Astrocyte of the hippocampus (primary cell): ENCODE measurements at regions not wholly inside any gene's neighbourhood (a gene's known extent, or its start where the extent isn't known, plus 50 kb on each side); places are given as distances from the start of the nearest gene placed in this dataset.
"Not testable (repeated sequence)": the region's sequence is repeated elsewhere in the genome, so short reads cannot be mapped to it uniquely, and the experiment has no call there.

Experiments
- DNase-seq: peaks from one replicate; pipeline ENCODE4 v3.0.0; 2011; ENCODE audit warnings: low read depth, low spot score

- not testable (repeated sequence) for DNase-seq
These were observed 63.1 kb downstream of the TRIM43 start for GRCh38 chr2:95654897-95655296.

GRCh38 chr2:95656553-95656952, 64.8 kb downstream of the TRIM43 start:
- DNase-seq = not testable (repeated sequence)

DNA sequence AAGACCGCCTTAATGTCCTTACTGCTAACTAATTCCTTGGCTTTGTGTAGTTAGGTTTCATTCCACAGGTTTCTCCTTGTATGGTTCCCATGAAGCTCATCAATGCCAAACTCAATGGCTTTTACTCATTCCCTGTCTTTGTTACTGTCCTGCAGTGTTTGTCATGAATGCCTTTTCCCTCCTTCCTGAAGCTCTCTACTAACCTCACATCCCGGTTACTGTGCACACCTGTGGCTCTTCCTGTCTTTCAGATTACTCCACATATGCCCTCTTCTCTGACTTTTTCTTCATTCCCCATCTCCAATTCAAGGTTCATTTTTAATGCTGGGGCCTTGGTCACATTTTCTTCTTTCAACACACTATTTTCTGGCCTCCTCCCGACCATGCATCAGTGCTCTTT, 66.1 kb downstream of the TRIM43 start:
- not testable (repeated sequence) for DNase-seq

DNA sequence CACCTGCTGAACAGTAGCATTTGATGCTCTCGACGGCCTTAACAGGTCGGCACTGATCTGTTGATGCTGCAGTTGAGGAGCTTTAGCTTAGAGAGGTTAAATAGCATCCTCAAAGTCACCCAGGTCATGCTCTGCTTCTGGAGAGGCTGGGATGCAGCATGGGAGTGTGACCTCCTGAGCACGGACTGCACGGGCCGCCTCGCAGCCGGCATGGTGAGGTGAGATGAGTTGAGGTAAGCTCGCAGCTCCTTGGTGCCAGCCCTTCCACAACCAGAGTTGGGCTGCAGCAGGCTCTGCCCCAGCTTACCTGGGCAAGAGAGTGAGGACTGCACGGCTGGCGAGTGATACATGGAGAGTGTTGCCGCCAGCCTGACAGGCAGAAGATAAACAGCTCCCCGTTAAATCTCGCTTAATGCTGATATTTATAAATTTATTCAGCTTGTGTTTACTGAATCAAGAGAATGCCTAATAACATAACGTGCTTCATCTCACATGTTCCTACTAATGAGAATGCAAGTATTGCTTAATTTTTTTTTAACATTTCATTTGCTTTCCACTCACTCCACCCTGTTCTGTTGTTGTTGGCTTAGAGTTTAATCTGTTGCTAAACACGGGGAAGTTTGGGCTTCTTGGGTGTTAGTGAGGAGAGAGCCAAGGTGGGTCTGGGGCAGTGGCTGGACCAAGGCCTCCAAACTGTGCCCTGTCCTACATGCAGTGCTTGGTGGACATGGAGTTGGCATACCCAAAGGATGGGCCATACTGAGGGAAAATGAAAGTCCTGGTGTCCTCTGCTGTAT, 69.2 kb downstream of the TRIM43 start:
- DNase-seq = not testable (repeated sequence)

DNA sequence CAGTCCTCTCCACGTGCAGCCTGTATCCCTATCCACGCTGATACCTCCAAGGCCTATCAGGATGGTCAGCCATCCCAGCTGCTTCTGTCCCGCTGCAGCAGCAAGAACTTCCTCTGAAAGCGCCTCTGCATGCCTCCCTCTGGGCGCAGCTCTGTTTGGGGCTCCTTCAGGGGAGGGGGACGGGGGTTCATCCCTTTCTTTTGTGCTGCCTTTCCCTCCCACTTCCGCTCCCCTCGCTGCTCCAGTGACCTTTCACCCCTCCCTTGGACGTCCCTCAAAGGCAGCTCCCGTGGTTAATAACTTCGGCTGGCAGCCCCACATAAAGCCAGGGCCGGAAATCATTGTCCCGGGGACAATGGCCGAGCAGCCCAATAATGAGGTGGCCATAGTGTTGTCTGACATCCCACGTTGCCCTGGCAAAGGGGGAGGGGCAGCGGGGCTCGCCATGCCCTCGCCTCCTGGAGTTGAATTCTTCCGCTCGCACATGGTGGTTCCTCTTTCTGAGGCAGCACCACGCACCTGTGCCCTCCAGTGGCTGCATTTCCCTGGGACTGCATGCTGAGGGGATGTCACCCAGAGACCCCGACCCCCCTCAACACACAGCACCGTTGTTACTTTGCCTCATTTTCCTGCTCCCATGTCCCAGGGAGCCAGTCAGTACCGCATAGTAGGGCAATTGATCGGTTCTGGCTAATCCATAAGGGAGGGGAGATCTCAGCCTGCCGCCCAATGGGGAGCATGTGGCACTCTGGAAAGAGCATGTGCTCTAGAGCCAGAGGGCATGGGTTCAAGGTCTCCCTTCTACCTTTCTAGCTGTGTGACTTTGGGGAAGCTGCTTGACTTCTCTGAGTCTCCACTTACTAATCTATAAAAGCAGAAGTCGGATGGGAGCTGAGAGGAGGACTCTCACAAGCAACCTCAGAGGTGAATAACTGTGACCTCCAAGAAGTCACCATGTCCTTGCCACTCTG, 72.0 kb downstream of the TRIM43 start:
- not testable (repeated sequence) for DNase-seq

DNA sequence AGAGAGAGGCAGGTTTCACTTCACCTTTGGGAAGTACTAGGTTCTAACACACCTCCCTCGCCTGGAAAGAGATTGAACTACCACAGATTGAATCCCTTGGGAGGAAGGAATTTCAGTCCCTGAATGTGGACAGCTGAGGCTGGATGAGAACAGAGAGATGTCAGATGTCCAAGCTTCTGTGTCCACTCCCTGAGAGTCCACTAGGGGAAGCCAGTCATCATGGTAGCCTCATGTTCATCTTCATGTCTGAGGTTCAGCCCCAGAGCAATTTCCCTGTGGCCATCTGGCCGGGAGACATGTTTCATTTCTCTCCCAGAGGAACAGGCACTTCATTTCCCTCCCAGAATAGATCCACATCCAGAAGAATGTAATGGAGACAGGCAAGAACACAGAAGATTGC, 74.8 kb downstream of the TRIM43 start:
- DNase-seq = not testable (repeated sequence)

- DNase-seq = no peak
These were observed 75.7 kb downstream of the TRIM43 start for GRCh38 chr2:95667480-95667879.

- not testable (repeated sequence) for DNase-seq
These were observed 77.1 kb downstream of the TRIM43 start for GRCh38 chr2:95668934-95669333.

DNA sequence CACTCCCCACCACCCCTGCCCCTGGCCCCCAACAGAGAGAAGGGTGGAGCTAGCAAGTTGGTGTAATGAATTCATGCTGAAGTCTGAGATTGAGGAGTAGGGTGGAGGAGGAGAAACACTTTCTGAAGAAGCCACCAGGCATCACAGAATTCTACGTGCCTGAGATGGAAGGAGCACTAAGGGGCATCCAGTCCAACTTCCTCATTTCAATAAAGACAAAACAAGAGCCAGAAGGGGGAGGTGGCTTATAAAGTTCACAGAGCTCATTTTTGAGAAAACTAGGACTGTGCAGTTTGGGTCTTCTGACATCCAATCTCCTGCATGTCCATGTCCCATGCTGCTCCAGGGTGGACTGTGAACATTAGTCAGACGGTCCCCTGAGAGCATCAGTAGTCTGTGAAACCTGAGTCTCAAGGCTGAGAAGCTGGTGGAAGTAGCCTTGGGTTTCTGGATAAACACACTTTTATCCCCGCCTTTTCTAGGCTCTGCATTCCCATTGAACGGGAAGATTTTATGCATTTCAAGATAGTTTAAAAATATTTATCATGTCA, 77.7 kb downstream of the TRIM43 start:
- DNase-seq = no peak

GRCh38 chr2:95670167-95670566, 78.4 kb downstream of the TRIM43 start:
- DNase-seq = peak; percentile 53

DNA sequence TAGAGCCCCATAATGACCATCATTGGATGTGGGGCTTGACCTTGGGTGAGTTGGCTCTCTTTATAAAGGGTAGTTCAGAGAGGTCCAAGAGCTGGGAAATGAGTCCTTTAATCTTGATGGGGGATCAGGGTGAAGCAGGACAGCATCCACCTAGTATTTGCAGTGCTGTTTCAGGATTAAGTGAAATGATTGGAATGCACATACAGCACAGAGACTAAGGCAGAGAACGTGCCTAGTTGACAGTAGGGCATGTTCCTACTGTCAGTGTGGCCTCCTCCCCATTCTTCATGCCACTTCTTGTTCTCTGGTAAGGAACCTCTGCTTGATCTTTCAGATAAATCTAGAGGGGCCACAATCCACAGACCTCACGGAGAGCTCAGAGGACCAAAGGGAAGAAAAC, 78.9 kb downstream of the TRIM43 start:
- DNase-seq = no peak

- not testable (repeated sequence) for DNase-seq
These were observed 79.4 kb downstream of the TRIM43 start for GRCh38 chr2:95671171-95671570.

- not testable (repeated sequence) for DNase-seq
These were observed 80.2 kb downstream of the TRIM43 start for GRCh38 chr2:95671992-95672391.

DNA sequence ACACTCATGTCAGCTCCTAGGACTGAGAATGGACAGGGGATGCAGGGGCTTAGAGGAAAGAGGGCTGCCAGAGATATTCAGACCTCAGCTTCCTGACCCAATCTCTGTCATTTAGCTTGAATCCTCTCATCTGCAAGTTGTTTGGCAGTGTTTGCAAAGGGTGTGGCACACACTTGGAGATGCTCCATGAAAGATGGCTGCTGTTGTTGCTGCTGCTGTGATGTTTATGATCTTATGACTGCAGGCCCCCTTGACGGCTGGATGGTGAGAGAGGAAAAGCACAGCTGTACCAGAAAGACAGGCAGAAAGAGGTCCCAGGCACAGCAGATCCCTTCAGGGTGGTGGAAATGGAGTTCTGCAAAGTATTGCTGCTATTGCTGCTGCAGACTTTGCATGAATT, 80.7 kb downstream of the TRIM43 start:
- DNase-seq = not testable (repeated sequence)

DNA sequence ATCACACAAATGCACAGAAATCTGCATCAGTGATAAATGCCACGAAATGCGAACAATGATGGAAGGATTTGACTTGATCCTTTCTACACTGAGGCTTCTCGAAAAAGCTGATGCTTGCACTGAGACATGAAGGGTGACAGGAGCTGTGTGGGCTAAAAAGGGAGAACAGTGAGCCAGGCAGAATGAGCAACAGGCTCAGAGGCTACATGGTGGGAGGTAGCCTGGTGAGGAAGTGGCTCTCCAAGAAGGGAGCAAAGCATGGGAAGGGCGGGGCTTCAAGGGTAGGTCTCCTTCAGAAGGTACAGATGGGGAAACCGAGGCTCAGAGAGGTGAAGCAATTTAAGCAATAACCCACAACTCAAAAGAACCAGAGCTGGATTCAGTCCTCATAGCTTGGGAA, 82.4 kb downstream of the TRIM43 start:
- no peak for DNase-seq

- not testable (repeated sequence) for DNase-seq
These were observed 84.8 kb downstream of the TRIM43 start for GRCh38 chr2:95676573-95676972.

GRCh38 chr2:95677346-95677745, 85.5 kb downstream of the TRIM43 start:
- no peak for DNase-seq

GRCh38 chr2:95677833-95678232, 86.0 kb downstream of the TRIM43 start:
- DNase-seq = not testable (repeated sequence)

DNA sequence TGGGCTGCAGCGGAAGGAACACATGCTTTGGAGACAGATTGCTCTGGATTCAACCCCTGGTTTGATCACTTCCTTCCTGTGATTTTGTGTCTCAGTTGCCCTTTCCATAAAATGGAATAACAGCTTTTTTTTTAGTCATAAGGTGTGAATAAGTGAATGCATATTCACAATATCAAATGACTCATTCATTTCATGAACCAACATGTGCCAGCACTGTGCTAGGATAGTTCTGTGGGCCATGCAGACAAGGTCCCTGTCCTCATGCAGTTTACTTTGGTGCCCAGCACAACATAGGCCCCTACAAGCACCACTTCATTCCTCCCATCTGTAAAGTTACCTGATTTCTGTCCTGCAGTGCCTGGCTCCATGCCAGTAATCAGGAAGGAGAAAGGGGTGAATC, 89.4 kb downstream of the TRIM43 start:
- not testable (repeated sequence) for DNase-seq

DNA sequence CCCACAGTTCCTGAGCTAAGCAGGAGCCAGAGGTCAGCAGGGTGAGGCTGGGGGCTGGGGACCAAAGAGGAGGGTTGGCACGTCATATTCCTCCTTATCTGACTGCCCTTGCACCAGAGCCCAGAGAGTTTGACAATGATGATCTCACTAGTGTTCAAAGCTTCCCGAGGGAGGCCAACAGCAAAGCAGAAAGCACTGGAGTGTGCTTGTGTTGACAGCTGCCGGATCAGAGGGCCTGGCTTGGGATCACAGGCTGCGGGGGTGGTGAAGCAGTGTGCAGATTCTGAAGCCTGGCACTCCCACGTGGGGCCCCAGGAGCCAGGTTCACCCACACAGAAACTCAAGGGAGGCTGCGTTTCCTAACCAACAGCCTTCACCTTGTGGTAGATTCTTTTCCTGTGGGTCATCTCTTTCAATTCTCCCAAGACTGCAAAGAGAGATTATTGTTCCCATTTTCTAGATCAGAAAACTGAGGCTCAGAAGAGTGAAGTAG, 89.8 kb downstream of the TRIM43 start:
- DNase-seq = peak; percentile 43

DNA sequence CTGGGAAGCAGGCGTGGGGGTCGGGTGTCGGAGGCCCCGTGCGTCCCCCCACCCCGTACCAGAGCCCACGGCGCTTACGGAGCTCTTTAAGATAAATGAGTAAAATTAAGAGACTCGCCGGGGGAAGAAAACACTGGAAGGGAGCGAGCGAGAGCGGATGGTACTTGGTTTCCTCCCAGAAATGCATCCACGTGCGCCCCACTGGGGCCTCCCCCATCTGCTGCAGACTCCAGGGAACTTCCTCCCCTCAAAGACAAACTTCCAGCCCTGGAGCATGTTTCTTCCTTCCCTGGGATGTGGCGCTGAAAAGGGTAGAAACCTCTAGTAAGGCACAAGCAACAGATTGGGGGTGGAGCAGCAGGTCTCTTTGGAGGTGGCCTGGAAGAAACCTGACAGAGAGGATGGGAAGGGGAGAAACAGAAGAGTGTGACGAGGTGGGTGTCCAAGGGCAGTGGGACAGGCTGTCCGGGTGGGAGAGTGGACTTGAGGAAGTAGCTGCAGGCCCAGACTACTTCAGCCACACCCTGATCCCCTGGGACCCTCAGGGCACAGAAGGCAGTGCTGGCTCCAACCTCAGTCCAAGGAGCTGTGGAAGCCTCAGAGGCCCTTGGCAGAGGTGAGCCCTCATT, 91.2 kb downstream of the TRIM43 start:
- not testable (repeated sequence) for DNase-seq
